K562 (cell line): ENCODE measurements at regions not wholly inside any gene's neighbourhood (a gene's known extent, or its start where the extent isn't known, plus 50 kb on each side); places are given as distances from the start of the nearest gene placed in this dataset.

Experiments used
- CREB1 ChIP-seq, 2 experiments: sonication (generic) in 1 of 2; formaldehyde crosslinking in 1 of 2; IDR thresholded peaks; 2 replicates each; pipeline versions ENCODE4 v1.6.1 to v1.8.0; 2012 to 2022; ENCODE audit warnings: inconsistent platforms in 1 of 2, mild to moderate bottlenecking in 1 of 2, missing genetic modification reagents in 1 of 2, moderate library complexity in 1 of 2
- DPF2 ChIP-seq: fragments of 450-650 bp; IDR thresholded peaks from 2 replicates; pipeline ENCODE4 v1.6.1; 2016
- FOXP1 ChIP-seq: sonication (generic); formaldehyde crosslinking; IDR thresholded peaks from 2 replicates; pipeline ENCODE4 v1.8.0; 2022; ENCODE audit warnings: mild to moderate bottlenecking, missing genetic modification reagents
- GTF3C2 ChIP-seq: IDR thresholded peaks from 3 replicates; pipeline ENCODE4 v1.6.1; 2011; ENCODE audit warnings: borderline replicate concordance, mild to moderate bottlenecking, moderate library complexity; ENCODE audit not compliant: insufficient read length; ENCODE audit errors: extremely low read depth
- HEY1 ChIP-seq: fragments of 250-450 bp; sonication (Bioruptor Pico); IDR thresholded peaks from 2 replicates; pipeline ENCODE4 v1.5.0; 2020; ENCODE audit warnings: mild to moderate bottlenecking, moderate library complexity, borderline replicate concordance
- MED1 ChIP-seq: sonication (generic); formaldehyde crosslinking; IDR thresholded peaks from 2 replicates; pipeline ENCODE4 v1.8.1; 2023; ENCODE audit warnings: missing genetic modification reagents, borderline replicate concordance
- PRDM10 ChIP-seq: fragments of 450-650 bp; IDR thresholded peaks from 2 replicates; pipeline ENCODE4 v1.6.1; 2018; ENCODE audit not compliant: partially characterized antibody
- ZBTB12 ChIP-seq: fragments of 250-450 bp; sonication (Bioruptor Pico); IDR thresholded peaks from 2 replicates; pipeline ENCODE4 v1.4.0; 2020
- TF ChIP-seq, protein P1 (sequence below): sonication (generic); formaldehyde crosslinking; IDR thresholded peaks from 2 replicates; pipeline ENCODE4 v1.8.0; 2022; ENCODE audit warnings: mild to moderate bottlenecking, low read depth, missing genetic modification reagents
- TF ChIP-seq, protein P2 (sequence below): IDR thresholded peaks from 2 replicates; pipeline ENCODE4 v1.6.1; 2016; ENCODE audit warnings: missing genetic modification characterization, missing compliant biosample characterization

- TF ChIP-seq PRDM10 (no peak), FOXP1 (no peak), HEY1 (no peak), GTF3C2 (no peak), CREB1 (IDR thresholded peaks at IDR 0.05) (no peak), CREB1 (CRISPR knock-in tag; IDR thresholded peaks at IDR 0.05) (no peak), MED1 (CRISPR knock-in tag) (no peak), DPF2 (no peak), ZBTB12 (CRISPR knock-in tag) (no peak)
- TF ChIP-seq, protein P1, sequence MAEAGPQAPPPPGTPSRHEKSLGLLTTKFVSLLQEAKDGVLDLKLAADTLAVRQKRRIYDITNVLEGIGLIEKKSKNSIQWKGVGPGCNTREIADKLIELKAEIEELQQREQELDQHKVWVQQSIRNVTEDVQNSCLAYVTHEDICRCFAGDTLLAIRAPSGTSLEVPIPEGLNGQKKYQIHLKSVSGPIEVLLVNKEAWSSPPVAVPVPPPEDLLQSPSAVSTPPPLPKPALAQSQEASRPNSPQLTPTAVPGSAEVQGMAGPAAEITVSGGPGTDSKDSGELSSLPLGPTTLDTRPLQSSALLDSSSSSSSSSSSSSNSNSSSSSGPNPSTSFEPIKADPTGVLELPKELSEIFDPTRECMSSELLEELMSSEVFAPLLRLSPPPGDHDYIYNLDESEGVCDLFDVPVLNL, result no peak
- TF ChIP-seq, protein P2, sequence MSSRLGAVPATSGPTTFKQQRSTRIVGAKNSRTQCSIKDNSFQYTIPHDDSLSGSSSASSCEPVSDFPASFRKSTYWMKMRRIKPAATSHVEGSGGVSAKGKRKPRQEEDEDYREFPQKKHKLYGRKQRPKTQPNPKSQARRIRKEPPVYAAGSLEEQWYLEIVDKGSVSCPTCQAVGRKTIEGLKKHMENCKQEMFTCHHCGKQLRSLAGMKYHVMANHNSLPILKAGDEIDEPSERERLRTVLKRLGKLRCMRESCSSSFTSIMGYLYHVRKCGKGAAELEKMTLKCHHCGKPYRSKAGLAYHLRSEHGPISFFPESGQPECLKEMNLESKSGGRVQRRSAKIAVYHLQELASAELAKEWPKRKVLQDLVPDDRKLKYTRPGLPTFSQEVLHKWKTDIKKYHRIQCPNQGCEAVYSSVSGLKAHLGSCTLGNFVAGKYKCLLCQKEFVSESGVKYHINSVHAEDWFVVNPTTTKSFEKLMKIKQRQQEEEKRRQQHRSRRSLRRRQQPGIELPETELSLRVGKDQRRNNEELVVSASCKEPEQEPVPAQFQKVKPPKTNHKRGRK, result no peak
Measured at GRCh38 chr4:100742045-100742444, 224.2 kb upstream of the EMCN start (continued).
